Astrocyte (in vitro differentiated cells and primary cell): ENCODE measurements at regions not wholly inside any gene's neighbourhood (a gene's known extent, or its start where the extent isn't known, plus 50 kb on each side); places are given as distances from the start of the nearest gene placed in this dataset.
A peak's percentile ranks its signal among the peaks of the same experiment; 100 is the strongest.
"Not testable (repeated sequence)": the region's sequence is repeated elsewhere in the genome, so short reads cannot be mapped to it uniquely, and the experiment has no call there.

Source experiments
- DNase-seq: peaks from one replicate; pipeline ENCODE4 v3.0.0-alpha.2; 2010; ENCODE audit warnings: low read depth
- FAIRE-seq: peaks from 2 replicates; lab custom pipeline; 2011; peaks lifted over from hg19 to GRCh38; lab: Jason Lieb, UNC
- H2AFZ ChIP-seq: 2 replicates; pipeline ENCODE4 v1.6.0; 2012; ENCODE audit warnings: low read depth, low read length, inconsistent platforms
- H3K27ac ChIP-seq: 2 replicates; pipeline ENCODE4 v1.5.1; 2011; ENCODE audit warnings: low read depth, low read length, inconsistent platforms
- H3K27me3 ChIP-seq: 2 replicates; pipeline ENCODE4 v1.6.0; 2011; ENCODE audit warnings: low read length, inconsistent platforms; ENCODE audit not compliant: insufficient read depth
- H3K36me3 ChIP-seq: 2 replicates; pipeline ENCODE4 v1.5.1; 2011; ENCODE audit warnings: low read length, inconsistent platforms; ENCODE audit not compliant: insufficient read depth
- H3K4me1 ChIP-seq: 2 replicates; pipeline ENCODE4 v1.5.1; 2011; ENCODE audit warnings: low read length, inconsistent platforms; ENCODE audit not compliant: insufficient read depth
- H3K4me2 ChIP-seq: 2 replicates; pipeline ENCODE4 v1.6.0; 2012; ENCODE audit warnings: low read length, inconsistent platforms
- H3K4me3 ChIP-seq: 2 replicates; pipeline ENCODE4 v1.5.1; 2011; ENCODE audit warnings: low read depth, mild to moderate bottlenecking, low read length, inconsistent platforms; ENCODE audit not compliant: insufficient read depth
- H3K79me2 ChIP-seq: 2 replicates; pipeline ENCODE4 v1.6.0; 2012; ENCODE audit warnings: mild to moderate bottlenecking, low read length, inconsistent platforms; ENCODE audit not compliant: insufficient read depth
- H3K9ac ChIP-seq: 2 replicates; pipeline ENCODE4 v1.6.0; 2012; ENCODE audit warnings: mild to moderate bottlenecking, low read length, inconsistent platforms
- H3K9me3 ChIP-seq: 2 replicates; pipeline ENCODE4 v1.5.1; 2012; ENCODE audit warnings: low read depth, mild to moderate bottlenecking, low read length, inconsistent platforms; ENCODE audit not compliant: insufficient read depth
- H4K20me1 ChIP-seq: 2 replicates; pipeline ENCODE4 v1.6.0; 2012; ENCODE audit warnings: low read length, inconsistent platforms; ENCODE audit not compliant: insufficient read depth
- H3K27ac Mint-ChIP-seq: one replicate; pipeline ENCODE4 v1.8.0; 2021; ENCODE audit warnings: mild to moderate bottlenecking, mixed read lengths; ENCODE audit not compliant: unreplicated experiment
- H3K27me3 Mint-ChIP-seq: one replicate; pipeline ENCODE4 v1.8.0; 2021; ENCODE audit warnings: low read depth, mixed read lengths; ENCODE audit not compliant: unreplicated experiment
- H3K36me3 Mint-ChIP-seq: one replicate; pipeline ENCODE4 v1.8.0; 2021; ENCODE audit warnings: low read depth, mixed read lengths; ENCODE audit not compliant: unreplicated experiment
- H3K4me1 Mint-ChIP-seq: one replicate; pipeline ENCODE4 v1.8.0; 2021; ENCODE audit warnings: low read depth, mixed read lengths; ENCODE audit not compliant: unreplicated experiment
- H3K4me3 Mint-ChIP-seq: one replicate; pipeline ENCODE4 v1.8.0; 2021; ENCODE audit warnings: mild to moderate bottlenecking, moderate library complexity, mixed read lengths; ENCODE audit not compliant: unreplicated experiment
- H3K9me3 Mint-ChIP-seq: one replicate; pipeline ENCODE4 v1.8.0; 2021; ENCODE audit warnings: mild to moderate bottlenecking, mixed read lengths; ENCODE audit not compliant: unreplicated experiment
- EZH2 ChIP-seq: IDR thresholded peaks from 2 replicates; pipeline ENCODE4 v1.6.1; 2012; ENCODE audit warnings: mild to moderate bottlenecking, low read length, inconsistent platforms; ENCODE audit not compliant: insufficient read depth
- TF ChIP-seq, protein P1 (sequence below): IDR thresholded peaks from 2 replicates; pipeline ENCODE4 v1.5.1; 2011; ENCODE audit warnings: low read depth, mild to moderate bottlenecking, inconsistent platforms, low read length, moderate library complexity; ENCODE audit not compliant: insufficient read depth

DNA sequence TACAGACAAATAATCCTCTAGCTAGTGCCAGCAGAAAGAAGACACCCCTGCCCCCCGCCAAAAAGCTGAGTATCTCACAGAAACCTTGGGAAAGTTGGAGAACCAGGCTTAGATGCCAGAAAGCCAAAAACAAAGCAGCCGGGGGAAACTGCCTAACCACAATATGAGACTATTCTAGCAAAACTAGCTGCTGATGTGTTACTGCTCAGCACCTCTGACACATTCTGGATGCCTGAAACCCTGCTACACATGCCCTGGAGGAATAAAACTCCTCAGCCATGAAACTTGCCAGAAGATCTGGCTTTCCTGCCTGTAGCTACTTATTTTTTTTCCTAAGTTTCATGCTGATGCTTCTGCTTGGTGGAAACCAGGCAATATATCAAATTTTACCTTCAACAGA lies 122.7 kb upstream of the GCFC2 start:
- no peak overlapping the region for H3K4me3 ChIP-seq

DNA sequence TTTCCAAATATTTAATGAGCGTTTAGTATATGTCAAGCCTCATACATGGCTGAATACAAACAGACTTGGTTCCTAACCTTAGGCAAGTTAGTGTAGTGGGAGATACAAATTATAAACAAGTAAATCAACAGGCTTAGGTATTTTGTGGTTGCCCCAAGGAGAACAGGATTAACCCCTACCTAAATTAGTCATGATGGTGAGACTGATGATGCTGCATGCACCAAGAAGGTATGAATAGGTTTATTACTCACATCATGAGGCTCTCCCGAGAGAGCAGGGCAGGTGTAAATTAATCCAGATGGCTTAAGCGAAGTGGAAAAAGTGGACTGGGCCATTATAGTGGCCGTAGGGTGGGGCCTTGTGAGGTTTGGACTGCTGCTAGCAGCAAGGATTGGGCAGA lies 118.1 kb upstream of the GCFC2 start:
- Histone ChIP-seq H2AFZ (no peak overlapping the region), H4K20me1 (no peaks in the 10 kb centered on the region), H3K36me3 (no peaks in the 10 kb centered on the region), H3K4me3 (no peak overlapping the region), H3K9me3 (peaks cover 5% of the 10 kb centered on the region), H3K4me2 (no peak overlapping the region), H3K27me3 (no peaks in the 10 kb centered on the region), H3K27ac (no peak overlapping the region), H3K79me2 (no peaks in the 10 kb centered on the region), H3K4me1 (no peaks in the 10 kb centered on the region), H3K9ac (no peak overlapping the region)
- DNase-seq (no peak), FAIRE-seq (no peak)
- no peak for TF ChIP-seq EZH2
- TF ChIP-seq, protein P1, sequence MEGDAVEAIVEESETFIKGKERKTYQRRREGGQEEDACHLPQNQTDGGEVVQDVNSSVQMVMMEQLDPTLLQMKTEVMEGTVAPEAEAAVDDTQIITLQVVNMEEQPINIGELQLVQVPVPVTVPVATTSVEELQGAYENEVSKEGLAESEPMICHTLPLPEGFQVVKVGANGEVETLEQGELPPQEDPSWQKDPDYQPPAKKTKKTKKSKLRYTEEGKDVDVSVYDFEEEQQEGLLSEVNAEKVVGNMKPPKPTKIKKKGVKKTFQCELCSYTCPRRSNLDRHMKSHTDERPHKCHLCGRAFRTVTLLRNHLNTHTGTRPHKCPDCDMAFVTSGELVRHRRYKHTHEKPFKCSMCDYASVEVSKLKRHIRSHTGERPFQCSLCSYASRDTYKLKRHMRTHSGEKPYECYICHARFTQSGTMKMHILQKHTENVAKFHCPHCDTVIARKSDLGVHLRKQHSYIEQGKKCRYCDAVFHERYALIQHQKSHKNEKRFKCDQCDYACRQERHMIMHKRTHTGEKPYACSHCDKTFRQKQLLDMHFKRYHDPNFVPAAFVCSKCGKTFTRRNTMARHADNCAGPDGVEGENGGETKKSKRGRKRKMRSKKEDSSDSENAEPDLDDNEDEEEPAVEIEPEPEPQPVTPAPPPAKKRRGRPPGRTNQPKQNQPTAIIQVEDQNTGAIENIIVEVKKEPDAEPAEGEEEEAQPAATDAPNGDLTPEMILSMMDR: no peak
- H3K9me3 Mint-ChIP-seq: peaks cover 1% of the 10 kb centered on the region
- no peaks in the 10 kb centered on the region for H3K27me3 Mint-ChIP-seq
- no peaks in the 10 kb centered on the region for H3K36me3 Mint-ChIP-seq
- no peak overlapping the region for H3K27ac Mint-ChIP-seq
- H3K4me3 Mint-ChIP-seq: no peak overlapping the region
- H3K4me1 Mint-ChIP-seq: peaks cover 9% of the 10 kb centered on the region

More for the DNA sequence above, 122.7 kb upstream of the GCFC2 start:
- Mint-ChIP-seq H3K27ac (no peak overlapping the region), H3K27me3 (no peaks in the 10 kb centered on the region), H3K4me1 (peaks cover 9% of the 10 kb centered on the region), H3K9me3 (peaks cover 9% of the 10 kb centered on the region), H3K36me3 (no peaks in the 10 kb centered on the region), H3K4me3 (no peak overlapping the region)
- TF ChIP-seq, protein P1: no peak
- no peak for TF ChIP-seq EZH2
- FAIRE-seq: no peak
- H3K27me3 ChIP-seq: no peaks in the 10 kb centered on the region
- no peaks in the 10 kb centered on the region for H3K79me2 ChIP-seq
- peak; percentile 19 for DNase-seq
- H4K20me1 ChIP-seq: no peaks in the 10 kb centered on the region
- no peak overlapping the region for H3K4me2 ChIP-seq
- H3K9ac ChIP-seq: no peak overlapping the region
- H2AFZ ChIP-seq: no peak overlapping the region
- H3K36me3 ChIP-seq: no peaks in the 10 kb centered on the region
- H3K27ac ChIP-seq: no peak overlapping the region
- no peaks in the 10 kb centered on the region for H3K9me3 ChIP-seq
- H3K4me1 ChIP-seq: no peaks in the 10 kb centered on the region

DNA sequence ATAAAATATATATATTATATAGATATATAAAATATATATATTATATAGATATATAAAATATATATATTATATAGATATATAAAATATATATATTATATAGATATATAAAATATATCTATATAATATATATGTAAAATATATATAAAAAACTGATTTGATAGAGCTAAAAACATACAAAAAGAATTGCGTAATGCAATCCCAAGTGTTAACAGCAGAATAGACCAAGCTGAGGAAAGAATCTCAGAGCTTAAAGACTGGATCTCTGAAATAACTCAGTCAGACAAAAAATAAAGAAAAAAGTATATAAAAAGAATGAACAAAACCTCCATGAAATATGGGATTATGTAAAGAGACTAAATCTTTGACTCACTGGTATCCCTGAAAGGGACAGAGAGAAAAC lies 112.8 kb upstream of the GCFC2 start:
- not testable (repeated sequence) for H3K27ac ChIP-seq, H3K4me3 ChIP-seq, H3K79me2 ChIP-seq, H3K9ac ChIP-seq, H3K27me3 Mint-ChIP-seq, FAIRE-seq, H2AFZ ChIP-seq, H3K27me3 ChIP-seq, DNase-seq, H3K36me3 Mint-ChIP-seq, H3K4me3 Mint-ChIP-seq, H3K9me3 Mint-ChIP-seq, H3K4me2 ChIP-seq, H3K4me1 ChIP-seq, H3K27ac Mint-ChIP-seq, H4K20me1 ChIP-seq, H3K4me1 Mint-ChIP-seq, H3K36me3 ChIP-seq
- peaks cover 12% of the 10 kb centered on the region for H3K9me3 ChIP-seq
